ENCODE measurements at regions not wholly inside any gene's neighbourhood (a gene's known extent, or its start where the extent isn't known, plus 50 kb on each side); places are given as distances from the start of the nearest gene placed in this dataset.

DNA sequence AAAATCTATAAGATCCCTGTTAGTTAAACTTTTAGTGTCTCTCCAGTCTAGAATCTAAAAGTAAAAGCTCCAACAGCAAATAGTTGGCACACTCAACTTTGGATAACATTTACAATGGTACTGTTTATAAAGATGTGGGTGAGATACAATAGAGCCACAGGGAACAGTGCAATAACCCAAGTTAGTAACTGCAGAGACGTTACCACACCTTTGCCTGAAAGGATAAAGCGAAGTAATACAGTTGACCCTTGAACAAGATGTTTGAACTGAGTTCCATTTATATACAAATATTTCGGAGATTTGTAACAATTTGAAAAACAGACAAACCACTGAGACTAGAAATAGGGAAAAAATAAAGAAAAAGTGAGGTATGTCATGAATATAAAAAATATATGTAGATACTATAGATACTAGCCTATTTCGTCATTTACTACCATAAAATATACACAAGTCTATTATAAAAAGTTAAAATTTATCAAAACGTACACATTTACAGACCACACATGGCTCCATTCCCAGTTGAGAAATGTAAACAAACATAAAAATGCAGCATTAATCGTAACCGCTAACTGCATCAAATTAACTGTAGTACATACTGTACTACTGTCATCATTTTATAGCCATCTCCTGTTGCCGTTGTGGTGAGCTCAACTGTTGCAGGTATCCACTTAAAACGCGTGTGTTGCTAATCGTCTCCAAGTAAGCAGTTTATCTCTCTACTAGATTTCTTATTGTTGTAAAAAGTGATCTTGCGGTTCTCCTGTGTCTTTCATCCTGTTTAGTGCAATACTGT, 56.5 kb upstream of the HIF1A start:
- ATAC-seq (ENCODE audit: low read depth), result peak; percentile 38; the same call in 1 of the 3 replicates
- DNase-seq (ENCODE audit: low spot score), result no peak
- TF ChIP-seq CTCF (IDR thresholded peaks at IDR 0.05; ENCODE audit: poor library complexity, severe bottlenecking), result no peak
- Histone ChIP-seq H3K4me1 (ENCODE audit: insufficient read depth, poor library complexity, severe bottlenecking) (peaks cover 13% of the 10 kb centered on the region), H3K27ac (ENCODE audit: poor library complexity, severe bottlenecking) (peak overlapping the region; percentile 38), H3K36me3 (ENCODE audit: low read depth) (no peaks in the 10 kb centered on the region), H3K27me3 (ENCODE audit: insufficient read depth, poor library complexity, severe bottlenecking) (no peaks in the 10 kb centered on the region), H3K9me3 (ENCODE audit: severe bottlenecking) (no peaks in the 10 kb centered on the region), H3K4me3 (ENCODE audit: severe bottlenecking) (no peak overlapping the region)

DNA sequence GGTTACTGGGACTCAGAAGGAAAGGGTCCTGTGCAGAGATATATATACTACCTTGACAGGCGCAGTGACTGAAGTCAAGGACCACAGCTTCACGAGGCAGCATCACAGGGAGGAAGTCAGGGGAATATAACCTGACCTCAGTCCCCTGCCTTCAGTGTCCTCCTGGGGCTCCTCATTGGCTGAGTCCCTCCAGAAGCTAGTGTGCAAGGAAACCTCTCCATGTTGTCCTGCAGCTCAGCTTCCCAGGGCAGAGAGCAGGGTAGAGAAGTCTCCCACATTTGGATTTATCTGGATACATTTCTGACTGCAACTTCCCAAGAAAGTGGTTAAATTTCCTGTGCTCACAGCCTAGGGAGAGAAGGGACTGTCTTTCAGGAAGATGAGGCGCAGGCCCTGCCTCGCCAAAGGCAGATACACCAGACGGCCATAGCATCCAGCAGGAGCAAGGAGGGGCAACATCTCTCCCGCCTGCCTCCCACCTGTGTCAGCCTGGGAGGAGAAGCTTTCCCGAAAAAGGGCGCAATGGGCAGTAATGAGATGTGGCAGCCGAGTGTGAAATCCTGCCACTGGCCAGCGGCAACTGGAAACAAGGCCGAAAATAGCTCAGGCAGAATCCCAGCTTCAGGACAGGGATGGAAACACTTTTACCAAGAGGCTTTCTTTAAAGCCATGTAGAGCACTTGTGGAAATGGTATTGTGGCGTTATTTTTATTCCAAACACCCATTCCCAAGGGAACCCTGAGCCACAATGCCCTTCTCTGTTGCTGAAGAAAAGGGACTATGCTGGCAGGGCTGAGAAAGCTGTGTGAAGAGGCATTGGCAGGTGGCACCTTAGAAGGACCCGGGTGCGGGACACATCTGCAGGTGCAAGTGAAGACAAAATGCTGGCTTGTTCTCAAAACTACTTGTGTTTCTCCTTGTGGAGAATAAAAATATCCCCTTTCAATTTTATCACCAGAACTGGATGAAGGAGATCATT, 54.9 kb upstream of the HIF1A start:
- no peak for TF ChIP-seq CTCF (IDR thresholded peaks at IDR 0.05; ENCODE audit: poor library complexity, severe bottlenecking)
- H3K4me1 ChIP-seq (ENCODE audit: insufficient read depth, poor library complexity, severe bottlenecking), result peaks cover 21% of the 10 kb centered on the region

DNA sequence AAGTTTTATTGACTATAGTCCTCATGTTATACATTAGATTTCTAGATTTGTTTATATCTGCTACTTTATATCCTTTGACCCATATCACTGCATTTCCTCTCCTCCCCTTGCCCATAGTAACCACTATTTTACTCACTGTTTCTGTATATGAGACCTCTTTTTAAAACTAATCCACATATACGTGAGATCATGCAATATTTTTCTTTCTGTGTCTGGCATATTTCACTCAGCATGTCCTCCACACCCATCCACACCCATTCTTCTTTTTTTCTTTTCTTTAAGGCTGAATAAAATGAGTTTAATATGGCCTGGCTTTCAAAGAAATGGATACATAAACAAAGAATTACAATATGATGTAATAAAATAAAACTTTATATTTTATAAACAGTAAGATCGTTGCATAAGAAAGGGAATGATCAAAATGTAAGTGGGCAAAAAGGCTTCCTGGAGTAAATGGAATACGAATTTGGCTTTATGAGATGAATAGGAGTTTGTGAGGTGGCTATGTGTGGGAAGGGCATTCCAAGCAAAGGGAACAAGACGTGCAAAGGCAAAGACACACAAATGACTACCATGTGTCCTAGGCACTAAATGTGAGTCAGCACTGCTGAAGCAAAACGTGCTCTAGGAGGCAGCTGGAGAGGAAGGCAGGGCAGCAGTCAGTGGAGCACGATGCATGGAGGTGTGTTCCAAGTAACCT, 53.2 kb upstream of the HIF1A start:
- no peak for TF ChIP-seq CTCF (IDR thresholded peaks at IDR 0.05; ENCODE audit: poor library complexity, severe bottlenecking)
- peak; percentile 58 for ATAC-seq (ENCODE audit: low read depth)
- no peak for DNase-seq (ENCODE audit: low spot score)
- no peak overlapping the region for H3K4me3 ChIP-seq (ENCODE audit: severe bottlenecking)
- H3K27ac ChIP-seq (ENCODE audit: poor library complexity, severe bottlenecking), result peak overlapping the region; percentile 18
- no peaks in the 10 kb centered on the region for H3K9me3 ChIP-seq (ENCODE audit: severe bottlenecking)
- no peaks in the 10 kb centered on the region for H3K36me3 ChIP-seq (ENCODE audit: low read depth)
- H3K27me3 ChIP-seq (ENCODE audit: insufficient read depth, poor library complexity, severe bottlenecking), result no peaks in the 10 kb centered on the region
- H3K4me1 ChIP-seq (ENCODE audit: insufficient read depth, poor library complexity, severe bottlenecking), result peaks cover 37% of the 10 kb centered on the region

More for the DNA sequence above, 54.9 kb upstream of the HIF1A start:
- DNase-seq (ENCODE audit: low spot score) (no peak), ATAC-seq (ENCODE audit: low read depth) (no peak)
- Histone ChIP-seq H3K27ac (ENCODE audit: poor library complexity, severe bottlenecking) (no peak overlapping the region), H3K9me3 (ENCODE audit: severe bottlenecking) (no peaks in the 10 kb centered on the region), H3K27me3 (ENCODE audit: insufficient read depth, poor library complexity, severe bottlenecking) (no peaks in the 10 kb centered on the region), H3K36me3 (ENCODE audit: low read depth) (no peaks in the 10 kb centered on the region), H3K4me3 (ENCODE audit: severe bottlenecking) (no peak overlapping the region)

DNA sequence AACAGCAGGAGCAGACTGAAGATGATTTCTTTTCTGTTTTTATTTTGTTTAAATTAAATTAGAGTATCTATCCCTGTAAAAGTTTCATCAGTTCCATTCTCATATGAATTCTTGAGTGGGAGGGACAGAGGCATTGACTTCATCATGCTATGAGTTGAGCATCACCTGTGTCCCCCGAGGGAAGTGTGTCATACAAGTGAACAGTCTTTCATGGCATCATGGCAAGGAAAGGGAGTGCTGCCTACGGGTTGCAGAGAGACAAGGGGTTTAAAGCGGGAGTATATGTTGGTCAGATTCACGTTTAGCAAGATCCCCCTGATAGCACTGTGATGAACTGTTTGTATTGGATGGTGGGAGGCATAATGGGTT, 52.7 kb upstream of the HIF1A start:
- no peak for DNase-seq (ENCODE audit: low spot score)
- H3K36me3 ChIP-seq (ENCODE audit: low read depth), result no peaks in the 10 kb centered on the region
- TF ChIP-seq CTCF (IDR thresholded peaks at IDR 0.05; ENCODE audit: poor library complexity, severe bottlenecking), result no peak
- peaks cover 42% of the 10 kb centered on the region for H3K4me1 ChIP-seq (ENCODE audit: insufficient read depth, poor library complexity, severe bottlenecking)
- H3K9me3 ChIP-seq (ENCODE audit: severe bottlenecking), result no peaks in the 10 kb centered on the region
- H3K27ac ChIP-seq (ENCODE audit: poor library complexity, severe bottlenecking), result peak overlapping the region; percentile 18
- no peaks in the 10 kb centered on the region for H3K27me3 ChIP-seq (ENCODE audit: insufficient read depth, poor library complexity, severe bottlenecking)
- no peak overlapping the region for H3K4me3 ChIP-seq (ENCODE audit: severe bottlenecking)
- ATAC-seq (ENCODE audit: low read depth), result no peak

Data from RWPE2 (cell line).